SK-N-MC (cell line): ENCODE measurements at regions not wholly inside any gene's neighbourhood (a gene's known extent, or its start where the extent isn't known, plus 50 kb on each side); places are given as distances from the start of the nearest gene placed in this dataset.

Experiments
- DNase-seq: peaks from one replicate; pipeline ENCODE4 v3.0.0-alpha.2; 2011; ENCODE audit warnings: low read depth, low spot score
- H3K27ac ChIP-seq: fragments of 200-600 bp; sonication (generic); 2 replicates; pipeline ENCODE4 v1.5.1; 2016; ENCODE audit warnings: mixed run types
- H3K36me3 ChIP-seq: fragments of 200-600 bp; sonication (generic); 2 replicates; pipeline ENCODE4 v1.6.1; 2017; ENCODE audit warnings: antibody characterized with exemption, low read length, mixed read lengths; ENCODE audit not compliant: insufficient read depth
- H3K4me3 ChIP-seq: fragments of 200-600 bp; sonication (generic); 2 replicates; pipeline ENCODE4 v1.5.1; 2016
- H3K9ac ChIP-seq: fragments of 200-600 bp; sonication (generic); 2 replicates; pipeline ENCODE4 v1.8.0; 2017; ENCODE audit warnings: mixed run types, mixed read lengths; ENCODE audit not compliant: insufficient read length
- H3K9me3 ChIP-seq: fragments of 200-600 bp; sonication (generic); 2 replicates; pipeline ENCODE4 v1.6.1; 2017; ENCODE audit warnings: low read depth, mild to moderate bottlenecking, antibody characterized with exemption, low read length, moderate library complexity, mixed read lengths
- EZH2 ChIP-seq: fragments of 200-600 bp; sonication (generic); IDR thresholded peaks from one replicate; pipeline ENCODE4 v1.6.1; 2017; ENCODE audit warnings: antibody characterized with exemption
- FOXP2 ChIP-seq: optimal IDR thresholded peaks from 2 replicates; pipeline ENCODE3; 2011; ENCODE audit warnings: mild to moderate bottlenecking, moderate library complexity; ENCODE audit not compliant: insufficient read depth; ENCODE audit errors: extremely low read length, control extremely low read depth
- POLR2AphosphoS5 ChIP-seq: IDR thresholded peaks from 2 replicates; pipeline ENCODE4 v1.6.1; 2012; ENCODE audit warnings: mild to moderate bottlenecking, low read depth, low read length, borderline replicate concordance

DNA sequence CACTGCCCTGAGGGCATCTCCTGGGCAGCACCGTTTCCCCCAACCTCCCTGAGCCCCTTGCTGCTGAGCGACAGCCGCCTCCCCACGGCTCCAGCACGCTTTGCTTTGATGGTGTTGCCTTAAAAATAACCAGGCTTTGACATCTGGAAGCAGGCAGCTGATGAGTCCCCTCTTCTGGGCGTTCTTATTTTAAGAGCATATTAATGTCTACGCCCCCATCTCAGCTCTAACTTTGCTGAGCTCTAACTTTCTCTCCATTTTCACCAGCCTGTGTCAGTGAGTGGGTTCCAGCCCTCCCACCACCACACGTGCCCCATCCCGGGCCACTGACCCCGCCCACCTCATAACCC lies 70.2 kb downstream of the ADRA2C start:
- TF ChIP-seq POLR2AphosphoS5 (no peak), FOXP2 (no peak), EZH2 (no peak)
- Histone ChIP-seq H3K36me3 (no peaks in the 10 kb centered on the region), H3K4me3 (no peak overlapping the region), H3K27ac (no peak overlapping the region), H3K9ac (no peak overlapping the region), H3K9me3 (no peaks in the 10 kb centered on the region)
- no peak for DNase-seq

DNA sequence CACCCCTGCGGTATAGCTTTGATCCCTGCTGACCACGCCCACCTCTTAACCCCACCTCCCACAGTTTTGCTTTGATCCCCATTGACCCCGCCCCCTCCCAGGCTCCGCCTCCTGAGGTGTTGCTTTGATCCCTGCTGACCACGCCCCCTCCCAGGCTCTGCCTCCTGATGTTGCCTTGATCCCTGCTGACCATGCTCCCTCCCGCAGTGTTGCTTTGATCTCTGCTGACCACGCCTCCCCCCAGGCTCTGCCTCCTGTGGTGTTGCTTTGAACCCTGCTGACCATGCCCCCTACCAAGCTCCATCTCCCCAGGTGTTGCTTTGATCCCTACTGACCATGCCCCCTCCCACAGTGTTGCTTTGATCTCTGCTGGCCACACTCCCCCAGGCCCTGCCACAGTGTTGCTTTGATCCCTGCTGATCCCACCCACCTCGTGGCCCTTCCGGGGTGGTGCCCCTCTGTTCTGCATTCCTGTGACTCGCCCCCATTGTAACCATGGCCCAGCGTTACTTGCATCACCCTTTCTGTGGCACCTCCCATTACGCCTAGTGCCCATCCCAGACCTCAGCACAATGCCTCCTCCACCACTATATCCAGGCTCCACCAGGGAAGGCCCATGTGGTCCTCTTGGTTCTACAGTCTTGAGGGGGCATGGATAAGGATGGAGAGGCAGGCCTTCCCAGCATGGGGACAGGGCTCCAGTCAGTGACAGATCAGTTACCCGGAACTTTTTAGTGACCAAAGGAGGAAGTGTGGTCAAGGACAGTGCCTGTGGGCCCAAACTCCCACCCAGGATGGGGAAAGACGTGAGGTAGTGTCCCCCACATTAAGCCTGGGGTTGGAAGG lies 70.8 kb downstream of the ADRA2C start:
- H3K4me3 ChIP-seq, result no peak overlapping the region
- H3K36me3 ChIP-seq, result no peaks in the 10 kb centered on the region
- no peak for DNase-seq
- TF ChIP-seq FOXP2 (no peak), EZH2 (no peak), POLR2AphosphoS5 (no peak)
- H3K9me3 ChIP-seq, result no peaks in the 10 kb centered on the region
- no peak overlapping the region for H3K9ac ChIP-seq
- H3K27ac ChIP-seq, result no peak overlapping the region

DNA sequence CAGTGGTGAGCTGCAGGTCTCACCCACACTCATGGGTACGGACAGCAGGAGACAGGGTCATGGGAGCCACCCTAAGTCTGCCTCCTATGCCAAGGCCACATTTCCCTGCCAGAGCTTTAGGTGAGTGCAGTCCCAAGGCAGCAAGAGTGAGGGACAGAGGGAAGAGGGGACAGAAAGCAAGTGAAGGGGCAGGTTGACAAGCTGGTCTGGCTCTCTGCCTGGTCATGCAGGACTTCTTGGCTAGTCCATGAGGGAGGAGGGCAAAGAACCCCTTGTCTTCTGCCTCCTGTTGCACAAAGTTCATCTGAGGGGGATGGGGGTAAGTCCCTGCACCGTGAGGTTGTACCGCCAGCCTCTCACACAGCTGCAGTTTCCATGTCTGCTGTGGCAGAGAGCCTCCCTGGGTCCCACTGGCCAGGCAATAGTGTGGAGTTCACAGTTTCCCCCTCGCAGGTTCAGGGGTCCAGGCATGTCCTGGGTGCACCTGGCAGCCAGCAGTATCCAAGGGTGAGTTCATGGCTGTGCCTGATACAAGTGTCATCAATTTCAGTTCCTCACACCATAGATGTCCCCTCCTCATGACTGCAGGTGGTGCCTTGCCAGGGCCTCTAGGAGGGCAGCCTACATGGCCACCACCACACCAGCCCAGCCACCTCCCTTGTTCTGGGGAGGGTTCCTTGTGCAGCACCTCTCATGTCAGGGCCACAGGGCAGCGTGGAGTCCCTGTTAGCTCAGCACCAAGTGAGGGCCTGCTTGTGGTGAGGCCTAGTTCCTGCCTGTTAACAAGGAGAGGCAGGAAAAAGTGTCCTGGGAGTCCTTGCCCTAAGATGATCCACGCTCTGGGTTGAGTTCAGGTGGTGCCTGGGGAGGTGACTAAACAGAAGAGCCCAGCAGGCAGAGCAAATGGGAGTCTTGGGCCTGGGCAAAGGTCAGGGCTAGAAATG lies 72.5 kb downstream of the ADRA2C start:
- no peak overlapping the region for H3K27ac ChIP-seq
- H3K9ac ChIP-seq, result no peak overlapping the region
- no peaks in the 10 kb centered on the region for H3K36me3 ChIP-seq
- no peak for TF ChIP-seq POLR2AphosphoS5
- no peak for TF ChIP-seq FOXP2
- TF ChIP-seq EZH2, result no peak
- DNase-seq, result no peak
- no peaks in the 10 kb centered on the region for H3K9me3 ChIP-seq
- H3K4me3 ChIP-seq, result no peak overlapping the region

DNA sequence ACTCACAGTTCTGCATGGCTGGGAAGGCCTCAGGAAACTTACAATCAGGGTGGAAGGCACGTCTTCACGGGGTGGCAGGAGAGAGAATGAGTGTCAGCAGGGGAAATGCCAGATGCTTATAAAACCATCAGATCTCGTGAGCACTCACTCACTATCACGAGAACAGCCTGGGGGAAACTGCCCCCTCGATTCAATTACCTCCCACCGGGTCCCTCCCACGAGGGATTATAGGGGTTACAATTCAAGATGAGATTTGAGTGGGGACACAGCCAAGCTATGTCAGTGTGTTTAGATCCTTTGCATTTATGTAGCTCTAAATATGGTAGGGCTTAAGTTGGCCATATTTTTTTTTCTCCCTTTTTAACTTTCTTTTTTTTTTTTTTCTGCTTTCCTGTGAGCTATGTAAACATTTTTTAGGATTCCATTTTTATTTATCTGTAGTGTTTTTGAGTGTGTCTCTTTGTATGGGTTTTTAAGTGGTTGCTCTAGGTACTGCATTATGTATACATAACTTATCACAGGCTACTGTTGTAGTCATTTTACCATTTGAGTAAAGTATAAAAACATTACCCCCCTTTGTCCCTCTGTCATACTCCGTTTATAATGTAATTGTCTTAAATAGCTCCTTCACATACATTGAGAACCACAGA lies 79.0 kb downstream of the ADRA2C start:
- H3K9me3 ChIP-seq, result no peaks in the 10 kb centered on the region
- no peak for DNase-seq
- no peak overlapping the region for H3K9ac ChIP-seq
- no peak overlapping the region for H3K27ac ChIP-seq
- no peaks in the 10 kb centered on the region for H3K36me3 ChIP-seq
- H3K4me3 ChIP-seq, result no peak overlapping the region
- no peak for TF ChIP-seq FOXP2
- no peak for TF ChIP-seq EZH2
- no peak for TF ChIP-seq POLR2AphosphoS5

DNA sequence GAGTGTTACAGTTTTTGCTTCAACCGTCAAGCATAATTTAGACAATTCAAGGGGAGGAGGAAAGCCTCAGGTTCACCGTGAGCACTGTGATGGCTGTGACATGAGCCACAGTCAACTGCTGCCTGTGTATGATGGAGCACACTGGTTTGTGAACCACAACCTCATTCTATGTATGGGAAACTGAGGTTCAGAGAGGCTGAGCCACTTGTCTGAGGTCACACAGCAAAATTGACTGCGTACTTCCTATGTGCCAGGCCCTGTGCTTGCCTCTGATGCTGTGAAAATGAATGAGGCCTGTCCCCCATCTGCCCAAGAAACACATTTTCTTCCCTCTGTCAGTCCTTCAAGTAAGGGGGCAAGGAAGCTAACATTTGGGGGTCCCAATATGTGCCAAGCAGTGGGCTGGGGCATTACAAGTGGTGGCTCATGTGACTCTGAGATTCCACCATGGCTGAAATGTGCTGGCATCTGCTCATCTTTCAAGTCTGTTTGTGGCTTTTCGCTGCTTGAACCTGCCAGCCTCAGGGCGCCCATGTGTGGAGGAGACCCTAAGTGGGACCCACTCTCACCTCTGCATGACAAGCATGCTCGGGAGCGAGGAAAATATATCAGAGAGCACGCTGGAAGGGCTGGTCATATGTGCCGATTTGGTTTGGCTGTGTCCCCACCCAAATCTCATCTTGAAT lies 79.7 kb downstream of the ADRA2C start:
- Histone ChIP-seq H3K36me3 (no peaks in the 10 kb centered on the region), H3K9me3 (no peaks in the 10 kb centered on the region), H3K27ac (no peak overlapping the region), H3K9ac (no peak overlapping the region), H3K4me3 (no peak overlapping the region)
- TF ChIP-seq EZH2, result no peak
- no peak for TF ChIP-seq POLR2AphosphoS5
- no peak for TF ChIP-seq FOXP2
- no peak for DNase-seq

DNA sequence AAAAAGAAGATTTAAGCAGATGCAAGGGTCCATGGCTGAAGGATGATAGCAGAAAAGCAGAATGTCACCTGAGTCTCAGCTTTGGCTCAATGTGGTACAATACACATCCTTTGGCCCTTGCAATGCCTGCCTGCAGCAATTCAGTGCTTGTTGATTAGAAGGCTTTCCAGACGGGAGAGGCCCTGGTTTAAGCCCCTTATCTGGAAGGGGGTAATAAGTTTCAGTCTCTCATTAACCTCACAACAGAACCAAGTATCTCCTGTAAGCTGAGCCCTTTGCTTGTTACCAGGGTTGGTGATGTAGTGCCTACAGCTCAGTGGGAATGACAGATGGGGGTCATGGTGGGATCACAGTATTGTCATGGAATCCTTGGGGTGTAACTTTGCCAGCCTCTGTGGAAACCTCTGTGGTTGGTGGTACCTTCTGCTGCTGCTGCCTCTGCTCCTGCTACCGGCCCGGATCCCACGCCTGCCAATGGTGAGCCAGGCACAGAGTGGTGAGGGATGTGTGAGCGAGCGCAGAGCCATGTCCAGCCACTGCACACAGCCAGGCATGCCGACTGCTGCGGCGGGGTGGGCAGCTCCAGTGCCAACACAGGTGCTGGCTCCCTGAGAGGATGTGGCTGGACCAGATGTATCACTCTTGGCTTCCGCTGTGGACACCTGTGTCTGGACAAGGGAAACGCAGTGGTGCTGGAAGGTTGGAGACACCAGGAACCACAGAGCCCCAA lies 81.2 kb downstream of the ADRA2C start:
- no peak for DNase-seq
- no peak overlapping the region for H3K9ac ChIP-seq
- TF ChIP-seq EZH2 (no peak), POLR2AphosphoS5 (no peak)
- no peaks in the 10 kb centered on the region for H3K36me3 ChIP-seq
- no peaks in the 10 kb centered on the region for H3K9me3 ChIP-seq
- no peak overlapping the region for H3K27ac ChIP-seq
- no peak overlapping the region for H3K4me3 ChIP-seq

DNA sequence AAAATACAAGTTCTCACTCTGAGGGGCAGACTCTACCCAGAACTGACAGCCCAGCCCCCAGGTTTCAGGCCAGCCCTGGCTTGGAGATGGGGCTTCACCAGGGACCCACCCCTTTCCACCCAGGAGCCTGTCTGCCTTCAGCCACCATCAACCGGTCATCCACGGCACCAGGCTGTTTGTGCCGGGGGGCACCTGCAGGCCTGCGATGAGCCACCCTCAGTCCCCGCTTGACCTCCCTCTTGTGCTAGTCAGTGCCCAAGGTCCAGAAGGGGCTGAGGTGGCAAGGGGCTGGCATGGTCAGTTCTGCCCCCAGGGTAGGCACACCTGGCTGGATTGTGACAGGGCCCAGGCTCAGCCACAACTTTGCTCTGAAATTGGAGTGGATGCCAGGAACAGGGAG lies 82.1 kb downstream of the ADRA2C start:
- TF ChIP-seq EZH2 (no peak), FOXP2 (no peak)
- Histone ChIP-seq H3K9me3 (no peaks in the 10 kb centered on the region), H3K27ac (no peak overlapping the region), H3K4me3 (no peak overlapping the region), H3K9ac (no peak overlapping the region), H3K36me3 (no peaks in the 10 kb centered on the region)
- no peak for DNase-seq

DNA sequence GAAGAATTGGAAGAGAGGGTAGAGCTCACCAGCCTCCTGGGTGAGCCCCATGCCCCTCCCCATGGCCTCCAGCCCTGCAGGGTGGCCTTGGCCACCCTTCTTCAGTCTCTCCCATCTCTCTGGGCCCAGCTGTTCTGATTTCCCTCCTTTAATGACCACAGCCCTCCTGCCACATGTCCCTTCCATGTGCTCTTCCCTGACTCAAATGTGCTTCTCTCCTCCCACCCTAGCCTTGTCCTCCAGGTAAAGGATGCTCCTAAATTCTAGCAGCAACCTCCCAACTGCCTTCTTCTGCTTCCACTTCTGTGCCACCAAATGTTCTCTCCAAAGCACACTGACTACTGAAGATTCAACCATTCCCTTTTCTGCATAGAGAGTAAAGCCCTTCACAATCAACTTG lies 83.0 kb downstream of the ADRA2C start:
- Histone ChIP-seq H3K9me3 (no peaks in the 10 kb centered on the region), H3K27ac (no peak overlapping the region), H3K9ac (no peak overlapping the region), H3K4me3 (no peak overlapping the region), H3K36me3 (no peaks in the 10 kb centered on the region)
- TF ChIP-seq EZH2 (no peak), POLR2AphosphoS5 (no peak), FOXP2 (no peak)
- no peak for DNase-seq
